Effector CD8-positive, alpha-beta T cell (primary cell): ENCODE measurements at regions not wholly inside any gene's neighbourhood (a gene's known extent, or its start where the extent isn't known, plus 50 kb on each side); places are given as distances from the start of the nearest gene placed in this dataset.

Source experiments
- DNase-seq: peaks from one replicate; lab custom pipeline; 2025; lab: John Stamatoyannopoulos, UW

GRCh38 chr2:7593360-7593759 lies 676.1 kb downstream of the RNF144A start:
- no peak for DNase-seq

- DNase-seq, result no peak
These were observed 677.0 kb downstream of the RNF144A start for GRCh38 chr2:7594211-7594610.

GRCh38 chr2:7595206-7595605 lies 678.0 kb downstream of the RNF144A start:
- no peak for DNase-seq

GRCh38 chr2:7598402-7598801 lies 681.2 kb downstream of the RNF144A start:
- DNase-seq, result no peak

GRCh38 chr2:7599462-7600258 lies 682.4 kb downstream of the RNF144A start:
- no peak for DNase-seq

- no peak for DNase-seq
These were observed 684.8 kb downstream of the RNF144A start for GRCh38 chr2:7601990-7602389.

- no peak for DNase-seq
These were observed 687.2 kb downstream of the RNF144A start for GRCh38 chr2:7604456-7604855.

GRCh38 chr2:7607441-7608173 lies 690.4 kb downstream of the RNF144A start:
- DNase-seq, result no peak

- no peak for DNase-seq
These were observed 692.3 kb downstream of the RNF144A start for GRCh38 chr2:7609556-7609955.

- DNase-seq, result no peak
These were observed 692.8 kb downstream of the RNF144A start for GRCh38 chr2:7609974-7610373.

GRCh38 chr2:7611750-7612149 lies 694.5 kb downstream of the RNF144A start:
- no peak for DNase-seq

GRCh38 chr2:7612969-7613368 lies 695.8 kb downstream of the RNF144A start:
- no peak for DNase-seq

- no peak for DNase-seq
These were observed 696.6 kb downstream of the RNF144A start for GRCh38 chr2:7613831-7614230.

GRCh38 chr2:7618031-7618430 lies 700.8 kb downstream of the RNF144A start:
- no peak for DNase-seq

GRCh38 chr2:7619203-7619970 lies 702.2 kb downstream of the RNF144A start:
- DNase-seq, result no peak

- DNase-seq, result no peak
These were observed 703.0 kb downstream of the RNF144A start for GRCh38 chr2:7620255-7620654.

GRCh38 chr2:7621018-7621814 lies 704.0 kb downstream of the RNF144A start:
- no peak for DNase-seq

GRCh38 chr2:7625392-7626138 lies 708.4 kb downstream of the RNF144A start:
- no peak for DNase-seq

GRCh38 chr2:7626139-7626537 lies 708.9 kb downstream of the RNF144A start:
- no peak for DNase-seq

- DNase-seq, result no peak
These were observed 710.4 kb downstream of the RNF144A start for GRCh38 chr2:7627583-7627982.

GRCh38 chr2:7632420-7632819 lies 715.2 kb downstream of the RNF144A start:
- no peak for DNase-seq
